Liver (tissue), 8 donors: ENCODE measurements at regions not wholly inside any gene's neighbourhood (a gene's known extent, or its start where the extent isn't known, plus 50 kb on each side); places are given as distances from the start of the nearest gene placed in this dataset.

Source experiments
- DNase-seq: peaks from one replicate; pipeline ENCODE4 v3.0.0-alpha.2; 2017; ENCODE audit warnings: low spot score
- H3K27ac ChIP-seq, 2 donors: one replicate each; pipeline ENCODE4 v1.7.0; 2013; ENCODE audit warnings: inconsistent platforms in 2 of 2, low read length in 2 of 2, control low read depth in 1 of 2, low read depth in 1 of 2, mild to moderate bottlenecking in 1 of 2
- H3K27me3 ChIP-seq, 4 donors: one replicate each; pipeline versions ENCODE4 v1.6.1 to v1.7.0; 2013; ENCODE audit warnings: low read length in 3 of 4, inconsistent platforms in 1 of 4, mild to moderate bottlenecking in 1 of 4, moderate library complexity in 1 of 4; ENCODE audit not compliant: control insufficient read depth in 4 of 4, insufficient read depth in 4 of 4
- H3K36me3 ChIP-seq, 4 donors: one replicate each; pipeline versions ENCODE4 v1.6.1 to v1.7.0; 2013; ENCODE audit warnings: low read length in 3 of 4, mild to moderate bottlenecking in 3 of 4, low read depth in 1 of 4, moderate library complexity in 1 of 4; ENCODE audit not compliant: control insufficient read depth in 4 of 4, insufficient read depth in 3 of 4
- H3K4me1 ChIP-seq, 4 donors: one replicate each; pipeline versions ENCODE4 v1.6.1 to v1.7.0; 2013; ENCODE audit warnings: low read length in 3 of 4, mild to moderate bottlenecking in 3 of 4, moderate library complexity in 1 of 4; ENCODE audit not compliant: control insufficient read depth in 4 of 4, insufficient read depth in 4 of 4
- H3K4me3 ChIP-seq, 3 donors: one replicate each; pipeline versions ENCODE4 v1.6.1 to v1.7.0; 2013; ENCODE audit warnings: low read length in 3 of 3, control low read depth in 1 of 3, low read depth in 1 of 3, mild to moderate bottlenecking in 1 of 3
- H3K9ac ChIP-seq, 2 donors: one replicate each; pipeline ENCODE4 v1.7.0; 2013; ENCODE audit warnings: low read length in 2 of 2, mild to moderate bottlenecking in 2 of 2, moderate library complexity in 2 of 2, control low read depth in 1 of 2, low read depth in 1 of 2
- H3K9me3 ChIP-seq, 4 donors: one replicate each; pipeline versions ENCODE4 v1.6.1 to v1.7.0; 2013; ENCODE audit warnings: low read length in 3 of 4; ENCODE audit not compliant: control insufficient read depth in 4 of 4
- ATF3 ChIP-seq: IDR thresholded peaks from 2 replicates; pipeline ENCODE4 v1.6.1; 2016; ENCODE audit warnings: antibody characterized with exemption
- CTCF ChIP-seq: fragments of 150-350 bp; IDR thresholded peaks from 2 replicates; pipeline ENCODE4 v1.5.1; 2017; ENCODE audit warnings: improper control_type of control experiment, low read depth, low read length; ENCODE audit not compliant: missing input control
- EGR1 ChIP-seq, 2 donors: IDR thresholded peaks; 2 replicates each; pipeline ENCODE4 v1.6.1; 2016 to 2018; ENCODE audit warnings: antibody characterized with exemption in 2 of 2, low read depth in 2 of 2
- FOXA1 ChIP-seq: IDR thresholded peaks from 2 replicates; pipeline ENCODE4 v1.6.1; 2016; ENCODE audit warnings: antibody characterized with exemption
- FOXA2 ChIP-seq: IDR thresholded peaks from 2 replicates; pipeline ENCODE4 v1.6.1; 2016; ENCODE audit warnings: antibody characterized with exemption
- GABPA ChIP-seq, 2 donors: IDR thresholded peaks in 1 of 2; conservative IDR thresholded peaks in 1 of 2; 2 replicates each; pipeline ENCODE4 v1.6.1; 2016; ENCODE audit warnings: antibody characterized with exemption in 2 of 2, mild to moderate bottlenecking in 1 of 2, moderate library complexity in 1 of 2
- HNF4A ChIP-seq, 2 donors: conservative IDR thresholded peaks; 2 replicates each; pipeline ENCODE4 v1.6.1; 2016; ENCODE audit warnings: antibody characterized with exemption in 2 of 2, mild to moderate bottlenecking in 2 of 2
- HNF4G ChIP-seq: IDR thresholded peaks from 2 replicates; pipeline ENCODE4 v1.6.1; 2016; ENCODE audit warnings: antibody characterized with exemption
- JUND ChIP-seq, 2 donors: IDR thresholded peaks; 2 replicates each; pipeline ENCODE4 v1.6.1; 2016; ENCODE audit warnings: antibody characterized with exemption in 2 of 2
- NR2F2 ChIP-seq: IDR thresholded peaks from 2 replicates; pipeline ENCODE4 v1.6.1; 2016; ENCODE audit warnings: antibody characterized with exemption
- RAD21 ChIP-seq, 2 donors: IDR thresholded peaks; 2 replicates each; pipeline ENCODE4 v1.6.1; 2016; ENCODE audit warnings: antibody characterized with exemption in 2 of 2, mild to moderate bottlenecking in 2 of 2
- REST ChIP-seq: IDR thresholded peaks from 2 replicates; pipeline ENCODE4 v1.6.1; 2016; ENCODE audit warnings: antibody characterized with exemption, mild to moderate bottlenecking
- RXRA ChIP-seq, 2 donors: IDR thresholded peaks; 2 replicates each; pipeline ENCODE4 v1.6.1; 2017 to 2018; ENCODE audit warnings: antibody characterized with exemption in 2 of 2, mild to moderate bottlenecking in 1 of 2
- SP1 ChIP-seq: IDR thresholded peaks from 2 replicates; pipeline ENCODE4 v1.6.1; 2018; ENCODE audit warnings: antibody characterized with exemption, mild to moderate bottlenecking
- TAF1 ChIP-seq: conservative IDR thresholded peaks from 2 replicates; pipeline ENCODE4 v1.6.1; 2016; ENCODE audit warnings: antibody characterized with exemption, mild to moderate bottlenecking
- YY1 ChIP-seq: IDR thresholded peaks from 2 replicates; pipeline ENCODE4 v1.6.1; 2016; ENCODE audit warnings: antibody characterized with exemption, mild to moderate bottlenecking
- ZBTB33 ChIP-seq: IDR thresholded peaks from 2 replicates; pipeline ENCODE4 v1.6.1; 2016; ENCODE audit warnings: antibody characterized with exemption
- WGBS: extraction: QIAGEN DNeasy Blood & Tissue Kit; methylation state at CpG from one replicate; pipeline ENCODE4 v1.1.7; 2013; 5-methylcytosine and 5-hydroxymethylcytosine counted together
- TF ChIP-seq, protein P1 (sequence below): IDR thresholded peaks from 2 replicates; pipeline ENCODE4 v1.6.1; 2016; ENCODE audit warnings: antibody characterized with exemption
- donor health status: healthy.
- donor health status: healthy.
- donor health status: healthy.
- donor health status: healthy.
- donor health status: healthy.

DNA sequence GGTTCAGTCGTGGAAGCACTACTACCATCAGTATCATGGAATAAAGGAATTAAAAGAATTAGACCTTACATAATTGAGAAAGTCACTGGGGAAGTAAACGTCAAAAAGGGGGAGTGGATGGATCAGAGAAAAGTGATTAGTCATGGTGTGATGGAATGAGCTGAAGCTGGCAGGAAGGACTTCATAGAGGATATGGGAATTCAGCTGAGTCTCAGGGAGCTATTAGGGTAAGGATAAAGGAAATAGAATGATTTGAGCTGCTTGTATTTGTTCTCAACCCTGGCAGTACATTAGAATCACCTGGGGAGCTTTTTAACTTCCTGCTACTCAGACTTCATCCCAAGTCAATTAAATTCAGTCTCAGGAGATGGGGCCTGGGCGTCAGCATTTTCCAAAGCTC lies 53.4 kb upstream of the SETBP1 start (continued):
- TF ChIP-seq REST (no peak), YY1 (no peak), HNF4A (conservative IDR thresholded peaks at IDR 0.05) (no peak), FOXA1 (no peak), TAF1 (no peak), RAD21 (IDR thresholded peaks at IDR 0.05) (no peak)

DNA sequence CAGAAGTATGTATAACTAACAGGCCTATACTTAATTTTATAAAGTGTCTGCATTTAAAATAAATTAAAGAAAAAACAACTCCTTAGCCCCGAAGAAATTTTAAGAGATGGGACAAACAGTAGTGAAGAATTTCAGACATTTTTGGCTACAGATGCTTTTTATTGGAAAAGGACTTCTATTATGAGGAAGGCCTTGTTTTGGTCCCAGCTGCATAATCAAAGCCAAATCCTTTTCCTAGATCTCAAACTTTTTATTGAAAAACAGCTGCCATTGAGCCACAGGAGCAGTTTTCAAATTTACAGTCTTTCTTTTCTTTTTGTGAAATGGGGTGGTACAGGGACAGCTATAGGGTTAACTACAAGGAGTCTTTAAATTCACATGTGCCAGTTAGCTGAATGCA lies 51.3 kb upstream of the SETBP1 start:
- Histone ChIP-seq H3K4me1 (peaks cover 0 to 1% (median 0%) of the 10 kb centered on the region in 4 donors), H3K27me3 (no peaks in the 10 kb centered on the region), H3K9ac (no peak overlapping the region), H3K9me3 (no peaks in the 10 kb centered on the region), H3K36me3 (no peaks in the 10 kb centered on the region), H3K4me3 (no peak overlapping the region), H3K27ac (no peak overlapping the region)
- DNase-seq = no peak
- TF ChIP-seq TAF1 (no peak), YY1 (no peak)
- 85% methylated on average over 1 of the region's 1 CpG for WGBS

DNA sequence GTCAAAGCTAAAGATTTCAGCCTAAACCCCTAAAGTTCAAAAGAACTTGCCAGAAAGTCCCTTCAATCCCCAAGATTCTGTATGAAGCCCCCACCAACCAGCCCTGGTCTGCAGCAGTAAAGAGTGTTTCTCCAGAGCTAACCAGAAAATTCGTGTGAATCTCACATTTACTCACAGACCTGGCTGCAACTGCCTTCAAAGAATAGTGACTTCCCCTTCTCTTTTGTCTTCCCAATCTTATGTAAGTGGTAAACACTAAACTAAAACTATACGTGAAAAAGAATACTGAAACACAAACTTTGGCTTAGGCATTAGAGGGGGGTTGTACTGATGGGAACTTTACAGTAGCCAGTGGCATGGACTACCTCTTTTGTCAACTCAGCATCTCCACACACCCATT lies 50.6 kb upstream of the SETBP1 start:
- no peak for TF ChIP-seq TAF1
- TF ChIP-seq RXRA (IDR thresholded peaks at IDR 0.05) = no peak
- TF ChIP-seq FOXA2 = no peak
- TF ChIP-seq EGR1 (IDR thresholded peaks at IDR 0.05; ENCODE audit: low read depth in 2 of 2) = no peak
- TF ChIP-seq ZBTB33 = no peak
- no peak for TF ChIP-seq ATF3
- TF ChIP-seq NR2F2 = no peak
- no peak for TF ChIP-seq GABPA (IDR thresholded peaks at IDR 0.05 in 1 of 2, conservative IDR thresholded peaks at IDR 0.05 in 1 of 2)
- no peak for TF ChIP-seq FOXA1
- TF ChIP-seq HNF4A (conservative IDR thresholded peaks at IDR 0.05) = no peak
- TF ChIP-seq SP1 = no peak
- TF ChIP-seq, protein P1, sequence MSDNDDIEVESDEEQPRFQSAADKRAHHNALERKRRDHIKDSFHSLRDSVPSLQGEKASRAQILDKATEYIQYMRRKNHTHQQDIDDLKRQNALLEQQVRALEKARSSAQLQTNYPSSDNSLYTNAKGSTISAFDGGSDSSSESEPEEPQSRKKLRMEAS = no peak
- TF ChIP-seq JUND (IDR thresholded peaks at IDR 0.05) = no peak
- no peak for TF ChIP-seq YY1
- no peak for TF ChIP-seq HNF4G
- TF ChIP-seq CTCF = no peak
- Histone ChIP-seq H3K9me3 (no peaks in the 10 kb centered on the region), H3K27ac (no peak overlapping the region), H3K9ac (no peak overlapping the region), H3K36me3 (no peaks in the 10 kb centered on the region), H3K4me1 (no peaks in the 10 kb centered on the region), H3K4me3 (no peak overlapping the region), H3K27me3 (no peaks in the 10 kb centered on the region)
- WGBS = 57% methylated on average over 2 of the region's 2 CpGs
- DNase-seq = no peak
